Suppressor macrophage treated with lipopolysaccharide for 1 hour (primary cell): ENCODE measurements at regions not wholly inside any gene's neighbourhood (a gene's known extent, or its start where the extent isn't known, plus 50 kb on each side); places are given as distances from the start of the nearest gene placed in this dataset.
"Not testable (repeated sequence)": the region's sequence is repeated elsewhere in the genome, so short reads cannot be mapped to it uniquely, and the experiment has no call there.

Experiments used
- DNase-seq, 3 donors: peaks; one replicate each; pipeline ENCODE4 v3.0.0-alpha.2; 2020 to 2022

- no peak for DNase-seq
These were observed 467.2 kb downstream of the MED13L start for GRCh38 chr12:115810122-115810901.

GRCh38 chr12:115806000-115806399 is 471.5 kb downstream of the MED13L start:
- no peak for DNase-seq

GRCh38 chr12:115802767-115803166 is 474.7 kb downstream of the MED13L start:
- DNase-seq: no peak

- DNase-seq: no peak
These were observed 475.6 kb downstream of the MED13L start for GRCh38 chr12:115801871-115802270.

GRCh38 chr12:115799610-115800009 is 477.9 kb downstream of the MED13L start:
- DNase-seq: no peak

GRCh38 chr12:115798309-115798917 is 479.1 kb downstream of the MED13L start:
- DNase-seq: no peak

GRCh38 chr12:115794659-115795081 is 482.8 kb downstream of the MED13L start:
- no peak for DNase-seq

- DNase-seq: no peak
These were observed 486.2 kb downstream of the MED13L start for GRCh38 chr12:115791331-115791730.

- no peak for DNase-seq
These were observed 487.0 kb downstream of the MED13L start for GRCh38 chr12:115790526-115790925.

- not testable (repeated sequence) for DNase-seq
These were observed 491.0 kb downstream of the MED13L start for GRCh38 chr12:115786490-115786889.

GRCh38 chr12:115785548-115785947 is 491.9 kb downstream of the MED13L start:
- no peak for DNase-seq

GRCh38 chr12:115776399-115776798 is 501.1 kb downstream of the MED13L start:
- DNase-seq: no peak

GRCh38 chr12:115774148-115774895 is 503.2 kb downstream of the MED13L start:
- no peak for DNase-seq

GRCh38 chr12:115771601-115772000 is 505.9 kb downstream of the MED13L start:
- no peak for DNase-seq

- DNase-seq: no peak
These were observed 506.4 kb downstream of the MED13L start for GRCh38 chr12:115771065-115771464.

- no peak for DNase-seq
These were observed 506.9 kb downstream of the MED13L start for GRCh38 chr12:115770643-115771042.

- DNase-seq: no peak
These were observed 509.6 kb downstream of the MED13L start for GRCh38 chr12:115767916-115768315.

GRCh38 chr12:115763982-115764621 is 513.4 kb downstream of the MED13L start:
- DNase-seq: no peak

- DNase-seq: no peak
These were observed 514.1 kb downstream of the MED13L start for GRCh38 chr12:115763376-115763775.

GRCh38 chr12:115762936-115763335 is 514.6 kb downstream of the MED13L start:
- no peak for DNase-seq

- no peak for DNase-seq
These were observed 515.7 kb downstream of the MED13L start for GRCh38 chr12:115761784-115762183.

- no peak for DNase-seq
These were observed 517.3 kb downstream of the MED13L start for GRCh38 chr12:115760231-115760630.
